Suppressor macrophage treated with lipopolysaccharide for 1 hour (primary cell): ENCODE measurements at regions not wholly inside any gene's neighbourhood (a gene's known extent, or its start where the extent isn't known, plus 50 kb on each side); places are given as distances from the start of the nearest gene placed in this dataset.

Source experiments
- DNase-seq, 3 donors: peaks; one replicate each; pipeline ENCODE4 v3.0.0-alpha.2; 2020 to 2022

GRCh38 chr18:11308499-11308898 is 159.1 kb upstream of the PIEZO2 start:
- peak; percentile 8 to 32 (median 20) for DNase-seq

GRCh38 chr18:11307716-11308115 is 158.3 kb upstream of the PIEZO2 start:
- DNase-seq: no peak

GRCh38 chr18:11305507-11305906 is 156.1 kb upstream of the PIEZO2 start:
- peak in 1 of 3 donors; percentile 16 for DNase-seq

- DNase-seq: no peak
Observed at GRCh38 chr18:11304928-11305327, 155.6 kb upstream of the PIEZO2 start.

GRCh38 chr18:11296946-11297345 is 147.6 kb upstream of the PIEZO2 start:
- DNase-seq: peak in 1 of 3 donors; percentile 14

GRCh38 chr18:11293794-11294193 is 144.4 kb upstream of the PIEZO2 start:
- peak in 2 of 3 donors; percentile 13 to 48 for DNase-seq

- DNase-seq: no peak
Observed at GRCh38 chr18:11290786-11291185, 141.4 kb upstream of the PIEZO2 start.

- DNase-seq: no peak
Observed at GRCh38 chr18:11289248-11289647, 139.9 kb upstream of the PIEZO2 start.

- DNase-seq: no peak
Observed at GRCh38 chr18:11288401-11288800, 139.0 kb upstream of the PIEZO2 start.

- DNase-seq: no peak
Observed at GRCh38 chr18:11286431-11286830, 137.1 kb upstream of the PIEZO2 start.

GRCh38 chr18:11284811-11285210 is 135.4 kb upstream of the PIEZO2 start:
- DNase-seq: peak in 1 of 3 donors; percentile 10

- DNase-seq: peak in 1 of 3 donors; percentile 3
Observed at GRCh38 chr18:11284349-11284748, 135.0 kb upstream of the PIEZO2 start.

- peak in 1 of 3 donors; percentile 12 for DNase-seq
Observed at GRCh38 chr18:11283479-11284161, 134.3 kb upstream of the PIEZO2 start.

GRCh38 chr18:11279461-11279860 is 130.1 kb upstream of the PIEZO2 start:
- peak in 1 of 3 donors; percentile 10 for DNase-seq

GRCh38 chr18:11276678-11277077 is 127.3 kb upstream of the PIEZO2 start:
- DNase-seq: no peak

- DNase-seq: no peak
Observed at GRCh38 chr18:11274144-11274794, 124.9 kb upstream of the PIEZO2 start.

- DNase-seq: no peak
Observed at GRCh38 chr18:11272516-11272915, 123.1 kb upstream of the PIEZO2 start.

GRCh38 chr18:11271954-11272353 is 122.6 kb upstream of the PIEZO2 start:
- no peak for DNase-seq

- no peak for DNase-seq
Observed at GRCh38 chr18:11269257-11269656, 119.9 kb upstream of the PIEZO2 start.

- no peak for DNase-seq
Observed at GRCh38 chr18:11268741-11269233, 119.4 kb upstream of the PIEZO2 start.

GRCh38 chr18:11268153-11268552 is 118.8 kb upstream of the PIEZO2 start:
- DNase-seq: no peak

- DNase-seq: no peak
Observed at GRCh38 chr18:11266781-11267480, 117.6 kb upstream of the PIEZO2 start.

GRCh38 chr18:11261486-11261885 is 112.1 kb upstream of the PIEZO2 start:
- DNase-seq: no peak

- no peak for DNase-seq
Observed at GRCh38 chr18:11260961-11261461, 111.6 kb upstream of the PIEZO2 start.
